ENCODE measurements at regions not wholly inside any gene's neighbourhood (a gene's known extent, or its start where the extent isn't known, plus 50 kb on each side); places are given as distances from the start of the nearest gene placed in this dataset.
A peak's percentile ranks its signal among the peaks of the same experiment; 100 is the strongest.
"Not testable (repeated sequence)": the region's sequence is repeated elsewhere in the genome, so short reads cannot be mapped to it uniquely, and the experiment has no call there.

DNA sequence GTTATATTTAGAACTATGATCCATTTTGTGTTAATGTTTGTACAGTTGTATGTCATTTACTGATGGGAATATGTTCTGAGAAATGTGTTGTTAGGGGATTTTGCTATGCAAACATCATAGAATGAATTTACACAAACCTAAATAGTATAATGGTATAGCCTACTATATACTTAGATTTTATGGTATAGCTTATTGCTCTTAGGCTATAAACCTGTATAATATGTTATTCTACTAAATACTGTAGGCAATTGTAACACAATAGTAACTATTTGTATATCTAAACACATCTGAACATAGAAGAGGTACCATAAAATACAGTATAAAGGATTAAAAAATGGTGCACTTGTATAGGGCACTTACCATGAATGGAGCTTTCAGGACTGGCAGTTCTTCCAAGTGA lies 105.4 kb upstream of the GRIN2B start:
- H3K36me3 ChIP-seq (ENCODE audit: control insufficient read depth, low read length), result no peaks in the 10 kb centered on the region
- no peaks in the 10 kb centered on the region for H3K79me2 ChIP-seq (ENCODE audit: control insufficient read depth, low read length)

GRCh38 chr12:14099994-14100393 lies 118.6 kb upstream of the GRIN2B start:
- H3K79me2 ChIP-seq (ENCODE audit: control insufficient read depth, low read length), result no peaks in the 10 kb centered on the region
- TF ChIP-seq, protein P1, sequence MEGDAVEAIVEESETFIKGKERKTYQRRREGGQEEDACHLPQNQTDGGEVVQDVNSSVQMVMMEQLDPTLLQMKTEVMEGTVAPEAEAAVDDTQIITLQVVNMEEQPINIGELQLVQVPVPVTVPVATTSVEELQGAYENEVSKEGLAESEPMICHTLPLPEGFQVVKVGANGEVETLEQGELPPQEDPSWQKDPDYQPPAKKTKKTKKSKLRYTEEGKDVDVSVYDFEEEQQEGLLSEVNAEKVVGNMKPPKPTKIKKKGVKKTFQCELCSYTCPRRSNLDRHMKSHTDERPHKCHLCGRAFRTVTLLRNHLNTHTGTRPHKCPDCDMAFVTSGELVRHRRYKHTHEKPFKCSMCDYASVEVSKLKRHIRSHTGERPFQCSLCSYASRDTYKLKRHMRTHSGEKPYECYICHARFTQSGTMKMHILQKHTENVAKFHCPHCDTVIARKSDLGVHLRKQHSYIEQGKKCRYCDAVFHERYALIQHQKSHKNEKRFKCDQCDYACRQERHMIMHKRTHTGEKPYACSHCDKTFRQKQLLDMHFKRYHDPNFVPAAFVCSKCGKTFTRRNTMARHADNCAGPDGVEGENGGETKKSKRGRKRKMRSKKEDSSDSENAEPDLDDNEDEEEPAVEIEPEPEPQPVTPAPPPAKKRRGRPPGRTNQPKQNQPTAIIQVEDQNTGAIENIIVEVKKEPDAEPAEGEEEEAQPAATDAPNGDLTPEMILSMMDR (IDR thresholded peaks at IDR 0.05; ENCODE audit: low read depth, low read length, poor library complexity, severe bottlenecking), result no peak
- TF ChIP-seq EZH2phosphoT487 (IDR thresholded peaks at IDR 0.05; ENCODE audit: borderline replicate concordance, low read length), result no peak
- no peaks in the 10 kb centered on the region for H3F3A ChIP-seq (ENCODE audit: control insufficient read depth, insufficient read depth)
- H3K4me3 ChIP-seq (ENCODE audit: low read length), result no peak overlapping the region
- H3K9me3 ChIP-seq (ENCODE audit: control insufficient read depth, insufficient read depth, low read length), result peaks cover 4% of the 10 kb centered on the region; the same call in 1 of the 2 replicates
- H3K9me2 ChIP-seq (replicated peaks; ENCODE audit: control insufficient read depth, low read length), result no peaks in the 10 kb centered on the region
- H4K20me1 ChIP-seq (ENCODE audit: control insufficient read depth, insufficient read depth, low read depth, low read length), result no peaks in the 10 kb centered on the region
- H3K27me3 ChIP-seq (ENCODE audit: control insufficient read depth, low read length), result no peaks in the 10 kb centered on the region
- H3K27ac ChIP-seq (ENCODE audit: low read depth, low read length), result no peak overlapping the region
- no peaks in the 10 kb centered on the region for H3K36me3 ChIP-seq (ENCODE audit: control insufficient read depth, low read length)
- no peak overlapping the region for H3K4me2 ChIP-seq (ENCODE audit: low read length)
- peaks cover 4% of the 10 kb centered on the region for H3K4me1 ChIP-seq (ENCODE audit: control insufficient read depth, low read length)

More for the DNA sequence above, 105.4 kb upstream of the GRIN2B start:
- Histone ChIP-seq H4K20me1 (ENCODE audit: control insufficient read depth, insufficient read depth, low read depth, low read length) (no peaks in the 10 kb centered on the region), H3K4me2 (ENCODE audit: low read length) (no peak overlapping the region), H3K9me2 (replicated peaks; ENCODE audit: control insufficient read depth, low read length) (no peaks in the 10 kb centered on the region), H3K27me3 (ENCODE audit: control insufficient read depth, low read length) (no peaks in the 10 kb centered on the region), H3K27ac (ENCODE audit: low read depth, low read length) (no peak overlapping the region), H3K4me1 (ENCODE audit: control insufficient read depth, low read length) (no peaks in the 10 kb centered on the region), H3K4me3 (ENCODE audit: low read length) (no peak overlapping the region), H3F3A (ENCODE audit: control insufficient read depth, insufficient read depth) (no peaks in the 10 kb centered on the region), H3K9me3 (ENCODE audit: control insufficient read depth, insufficient read depth, low read length) (no peaks in the 10 kb centered on the region)
- TF ChIP-seq, protein P1 (IDR thresholded peaks at IDR 0.05; ENCODE audit: low read depth, low read length, poor library complexity, severe bottlenecking), result no peak
- no peak for TF ChIP-seq EZH2phosphoT487 (IDR thresholded peaks at IDR 0.05; ENCODE audit: borderline replicate concordance, low read length)

GRCh38 chr12:14101556-14101955 lies 120.2 kb upstream of the GRIN2B start:
- H3K4me2 ChIP-seq (ENCODE audit: low read length); H3K9me2 ChIP-seq (replicated peaks; ENCODE audit: control insufficient read depth, low read length); H3K27me3 ChIP-seq (ENCODE audit: control insufficient read depth, low read length): not testable (repeated sequence)

GRCh38 chr12:14111230-14111865 lies 129.9 kb upstream of the GRIN2B start:
- TF ChIP-seq EZH2phosphoT487 (IDR thresholded peaks at IDR 0.05; ENCODE audit: borderline replicate concordance, low read length), result no peak
- TF ChIP-seq, protein P1 (IDR thresholded peaks at IDR 0.05; ENCODE audit: low read depth, low read length, poor library complexity, severe bottlenecking), result peak; percentile 68
- H3K9me3 ChIP-seq (ENCODE audit: control insufficient read depth, insufficient read depth, low read length), result 0 out of 2 replicates have a peak, but pooled peaks cover 3% of the 10 kb centered on the region
- peaks cover 2% of the 10 kb centered on the region; the same call in 1 of the 2 replicates for H3K36me3 ChIP-seq (ENCODE audit: control insufficient read depth, low read length)
- no peaks in the 10 kb centered on the region for H3K79me2 ChIP-seq (ENCODE audit: control insufficient read depth, low read length)
- no peaks in the 10 kb centered on the region for H3K9me2 ChIP-seq (replicated peaks; ENCODE audit: control insufficient read depth, low read length)
- no peaks in the 10 kb centered on the region for H3K27me3 ChIP-seq (ENCODE audit: control insufficient read depth, low read length)
- peak overlapping the region; percentile 30 for H3K4me3 ChIP-seq (ENCODE audit: low read length)
- no peaks in the 10 kb centered on the region for H3F3A ChIP-seq (ENCODE audit: control insufficient read depth, insufficient read depth)
- H3K4me2 ChIP-seq (ENCODE audit: low read length), result peak overlapping the region; percentile 49
- H3K4me1 ChIP-seq (ENCODE audit: control insufficient read depth, low read length), result peaks cover 22% of the 10 kb centered on the region
- no peaks in the 10 kb centered on the region for H4K20me1 ChIP-seq (ENCODE audit: control insufficient read depth, insufficient read depth, low read depth, low read length)
- peak overlapping the region; percentile 49 for H3K27ac ChIP-seq (ENCODE audit: low read depth, low read length)

More at GRCh38 chr12:14101556-14101955, 120.2 kb upstream of the GRIN2B start:
- not testable (repeated sequence) for H4K20me1 ChIP-seq (ENCODE audit: control insufficient read depth, insufficient read depth, low read depth, low read length); H3K4me1 ChIP-seq (ENCODE audit: control insufficient read depth, low read length); H3K79me2 ChIP-seq (ENCODE audit: control insufficient read depth, low read length); H3K9me3 ChIP-seq (ENCODE audit: control insufficient read depth, insufficient read depth, low read length); H3K27ac ChIP-seq (ENCODE audit: low read depth, low read length); H3F3A ChIP-seq (ENCODE audit: control insufficient read depth, insufficient read depth); H3K4me3 ChIP-seq (ENCODE audit: low read length); H3K36me3 ChIP-seq (ENCODE audit: control insufficient read depth, low read length)

All from DOHH2 (cell line).